GM18867 (cell line): ENCODE measurements at regions not wholly inside any gene's neighbourhood (a gene's known extent, or its start where the extent isn't known, plus 50 kb on each side); places are given as distances from the start of the nearest gene placed in this dataset.
A peak's percentile ranks its signal among the peaks of the same experiment; 100 is the strongest.
"Not testable (repeated sequence)": the region's sequence is repeated elsewhere in the genome, so short reads cannot be mapped to it uniquely, and the experiment has no call there.

ENCODE experiments used
- ATAC-seq: cut with Tn5 transposase; IDR thresholded peaks from one replicate; pipeline ENCODE4 v1.9.1; 2021; ENCODE audit warnings: mild to moderate bottlenecking, moderate library complexity; ENCODE audit not compliant: unreplicated experiment

DNA sequence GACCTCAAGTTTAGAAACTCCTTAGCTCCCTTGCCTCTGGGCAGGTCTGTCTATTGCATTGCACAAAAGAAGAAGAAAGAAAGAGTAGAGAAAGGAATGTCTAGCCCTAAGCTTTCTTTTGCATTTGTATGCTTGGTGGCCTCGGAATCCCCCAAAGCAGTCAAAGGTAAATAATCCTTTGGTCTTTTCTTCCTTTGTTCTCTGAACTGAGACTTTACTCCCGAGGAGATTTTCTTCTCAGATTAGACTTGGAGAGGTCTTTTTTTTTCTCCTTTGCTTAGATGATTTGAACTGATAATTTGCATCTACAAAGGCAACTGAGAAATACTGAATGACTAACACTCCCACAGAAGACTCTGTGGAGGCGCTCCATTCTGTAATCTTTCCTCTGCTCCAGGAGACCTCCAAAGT lies 93.2 kb downstream of the AKR1D1 start:
- ATAC-seq, result no peak

DNA sequence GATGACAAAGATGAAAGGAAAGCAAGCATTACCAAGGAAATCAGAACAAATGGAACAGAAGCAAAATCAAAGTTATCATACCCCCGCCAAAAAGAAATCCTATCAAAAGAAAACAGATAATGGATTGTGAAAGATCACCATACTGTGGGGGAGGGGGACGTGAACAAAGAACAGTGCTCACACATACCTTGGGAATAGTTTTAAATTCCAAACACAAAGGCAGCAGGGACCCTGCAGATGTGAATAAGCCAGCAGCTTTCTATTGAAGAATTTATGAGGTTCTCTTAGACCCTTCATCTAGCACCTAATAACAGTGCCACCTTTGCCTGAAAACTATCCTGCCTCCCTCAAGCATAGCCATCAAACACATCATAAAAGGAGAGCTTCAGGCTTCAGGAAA lies 94.0 kb downstream of the AKR1D1 start:
- no peak for ATAC-seq

DNA sequence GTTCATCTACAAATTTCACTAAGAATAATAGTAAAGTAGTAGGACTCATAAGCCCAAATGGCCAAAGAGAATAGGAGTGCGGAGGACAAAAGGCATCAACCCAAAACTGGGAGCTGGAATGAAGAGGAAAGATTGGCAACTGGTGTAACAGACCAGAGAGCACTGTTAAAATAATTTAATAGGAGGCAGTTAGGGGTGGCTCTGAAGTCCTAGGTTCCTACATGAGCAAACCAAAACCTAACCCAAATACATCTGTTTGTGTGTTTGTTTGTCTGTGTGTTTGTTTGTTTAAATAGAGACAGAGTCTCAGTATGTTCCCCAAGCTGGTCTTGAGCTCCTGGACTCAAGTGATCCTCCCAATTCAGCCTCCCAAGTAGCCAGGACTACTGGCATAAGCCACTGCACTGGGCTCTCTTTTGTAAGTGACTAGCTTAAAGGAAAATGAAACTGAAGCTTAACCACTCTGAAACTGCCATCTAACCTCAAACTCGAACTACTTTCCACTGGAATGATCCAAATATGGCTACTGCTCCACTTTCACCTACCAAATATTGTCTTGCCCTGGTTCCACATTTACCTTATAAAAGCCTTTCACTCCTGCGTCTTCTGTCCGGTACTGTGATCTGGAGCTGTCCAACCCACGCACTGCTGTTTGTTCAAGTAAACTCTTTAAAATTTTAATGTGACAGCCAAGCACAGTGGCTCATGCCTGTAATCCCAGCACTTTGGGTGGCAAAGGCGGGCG lies 94.9 kb downstream of the AKR1D1 start:
- ATAC-seq, result peak; percentile 99

GRCh38 chr7:138173548-138173947 lies 97.3 kb downstream of the AKR1D1 start:
- no peak for ATAC-seq

- ATAC-seq, result no peak
Observed at GRCh38 chr7:138176060-138176459, 99.8 kb downstream of the AKR1D1 start.

DNA sequence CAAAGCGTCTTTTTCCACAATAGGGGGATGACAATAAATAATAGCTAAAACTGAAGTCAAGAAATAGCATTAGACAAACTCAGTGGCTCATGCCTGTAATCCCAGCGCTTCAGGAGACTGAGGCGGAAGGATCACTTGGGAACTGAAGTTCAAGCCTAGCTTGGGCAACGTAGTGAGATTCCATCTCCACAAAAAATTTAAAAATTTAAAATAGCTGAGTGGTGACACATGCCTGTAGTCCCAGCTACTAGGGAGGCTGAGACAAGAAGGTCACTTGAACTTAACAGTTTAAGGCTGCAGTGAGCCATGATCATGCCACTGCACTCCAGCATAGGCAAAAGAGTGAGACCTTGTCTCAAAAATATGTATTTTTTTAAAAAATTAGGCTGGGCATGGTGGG lies 107.9 kb downstream of the AKR1D1 start:
- ATAC-seq, result no peak

GRCh38 chr7:138185132-138185908 lies 109.1 kb downstream of the AKR1D1 start:
- ATAC-seq, result no peak

GRCh38 chr7:138186951-138187351 lies 110.7 kb downstream of the AKR1D1 start:
- ATAC-seq, result no peak

- no peak for ATAC-seq
Observed at GRCh38 chr7:138188290-138188858, 112.1 kb downstream of the AKR1D1 start.

GRCh38 chr7:138194567-138194966 lies 118.3 kb downstream of the AKR1D1 start:
- ATAC-seq, result no peak

DNA sequence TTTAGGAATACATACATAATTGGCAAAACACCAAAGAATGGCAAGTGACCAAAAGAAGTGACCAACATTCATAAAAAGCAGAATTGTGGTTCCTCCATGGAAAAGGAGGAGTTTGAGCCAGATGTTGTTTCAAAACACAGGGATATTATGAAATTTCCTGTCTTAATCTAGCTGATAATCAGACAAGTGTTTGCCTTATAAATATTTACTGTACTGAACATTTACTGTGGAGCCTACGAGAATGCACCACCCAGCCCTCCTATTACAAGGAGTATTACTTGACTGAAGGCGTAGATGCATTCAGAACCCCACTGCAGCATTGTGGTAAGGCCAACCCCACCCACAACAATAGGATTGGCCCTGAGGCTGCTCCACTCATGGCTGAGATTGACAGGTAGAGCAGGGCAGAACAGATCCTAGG lies 118.9 kb downstream of the AKR1D1 start:
- no peak for ATAC-seq

DNA sequence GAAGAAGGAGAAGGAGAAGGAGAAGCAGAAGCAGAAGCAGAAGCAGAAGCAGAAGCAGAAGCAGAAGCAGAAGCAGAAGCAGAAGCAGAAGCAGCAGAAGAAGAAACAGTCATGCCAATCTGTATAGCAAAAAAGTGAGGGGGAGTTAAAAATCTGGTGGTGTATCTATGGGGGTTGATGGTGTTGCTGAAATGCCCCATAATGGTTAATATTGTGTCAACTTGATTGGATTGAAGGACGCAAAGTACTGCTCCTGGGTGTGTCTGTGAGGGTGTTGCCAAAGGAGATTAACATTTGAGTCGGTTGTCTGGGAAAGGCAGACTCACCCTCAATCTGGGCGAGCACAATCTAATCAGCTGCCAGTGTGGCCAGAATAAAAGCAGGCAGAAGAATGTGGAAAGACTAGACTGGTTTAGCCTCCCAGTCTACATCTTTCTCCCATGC lies 120.3 kb downstream of the AKR1D1 start:
- not testable (repeated sequence) for ATAC-seq

DNA sequence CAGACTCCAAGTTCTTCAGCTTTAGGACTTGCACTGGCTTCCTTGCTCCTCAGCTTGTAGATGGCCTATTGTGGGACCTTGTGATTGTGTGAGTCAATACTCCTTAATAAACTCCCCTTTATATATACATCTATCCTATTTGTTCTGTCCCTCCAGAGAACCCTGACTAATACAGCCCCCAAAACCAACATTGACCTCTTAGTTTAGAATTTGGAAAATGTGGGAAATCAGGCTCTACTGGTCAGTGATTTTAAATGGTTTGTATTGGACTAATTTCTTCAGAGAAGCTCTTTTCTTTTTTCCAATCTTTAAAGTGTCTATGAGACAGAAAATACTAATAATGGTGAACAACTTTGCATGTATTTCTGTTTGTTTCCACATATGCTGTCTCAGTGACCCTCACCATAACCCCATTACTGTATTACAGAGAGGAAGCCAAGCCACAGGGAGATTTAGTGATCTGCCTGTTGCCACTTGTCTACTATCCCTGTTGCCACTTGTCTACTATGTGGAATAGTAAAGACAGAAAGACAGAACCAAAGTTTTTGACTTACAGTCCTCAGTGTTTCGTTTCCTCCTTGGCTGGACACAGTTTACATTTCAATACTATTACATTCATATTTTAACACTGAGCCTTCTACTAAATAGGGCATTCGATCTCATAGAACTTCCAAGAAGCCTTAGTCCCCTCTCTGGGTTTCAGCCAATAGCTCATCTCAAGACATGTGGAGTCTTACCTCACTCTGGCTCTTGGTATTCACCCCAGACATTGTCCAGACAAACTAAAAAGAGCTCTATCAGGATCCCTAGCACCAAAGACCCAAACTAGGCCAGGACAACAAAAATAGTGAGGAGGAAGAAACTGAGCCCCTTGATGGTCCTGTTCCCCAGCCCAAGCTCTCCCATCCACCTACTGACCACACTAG lies 121.0 kb downstream of the AKR1D1 start:
- ATAC-seq, result no peak

- ATAC-seq, result no peak
Observed at GRCh38 chr7:138204285-138204981, 128.2 kb downstream of the AKR1D1 start.

GRCh38 chr7:138204982-138205298 lies 128.7 kb downstream of the AKR1D1 start:
- ATAC-seq, result no peak

DNA sequence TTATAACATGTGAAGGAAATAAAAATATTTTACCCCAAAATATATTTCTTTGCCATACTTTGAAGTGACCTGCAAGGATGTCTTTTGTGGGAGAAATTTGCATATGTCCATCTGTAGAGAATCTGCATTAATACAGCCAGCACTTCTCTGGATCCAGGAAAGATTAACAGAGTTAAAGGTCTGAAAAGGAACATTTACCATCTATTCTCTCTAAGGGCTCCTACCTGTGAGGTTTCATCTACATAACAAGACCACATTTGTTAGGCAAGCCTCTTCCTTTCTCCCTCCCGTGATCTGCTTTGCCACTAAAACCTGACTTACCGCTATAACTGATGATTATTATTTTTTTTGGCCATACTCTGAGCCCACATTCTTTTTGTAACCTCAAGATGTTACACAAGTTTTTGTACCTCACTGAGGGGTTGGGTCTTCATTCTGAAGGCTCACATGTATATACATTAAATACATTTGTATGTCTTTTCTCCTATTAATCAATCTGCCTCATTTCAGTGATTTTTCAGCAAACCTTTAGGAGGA lies 129.4 kb downstream of the AKR1D1 start:
- ATAC-seq, result no peak

DNA sequence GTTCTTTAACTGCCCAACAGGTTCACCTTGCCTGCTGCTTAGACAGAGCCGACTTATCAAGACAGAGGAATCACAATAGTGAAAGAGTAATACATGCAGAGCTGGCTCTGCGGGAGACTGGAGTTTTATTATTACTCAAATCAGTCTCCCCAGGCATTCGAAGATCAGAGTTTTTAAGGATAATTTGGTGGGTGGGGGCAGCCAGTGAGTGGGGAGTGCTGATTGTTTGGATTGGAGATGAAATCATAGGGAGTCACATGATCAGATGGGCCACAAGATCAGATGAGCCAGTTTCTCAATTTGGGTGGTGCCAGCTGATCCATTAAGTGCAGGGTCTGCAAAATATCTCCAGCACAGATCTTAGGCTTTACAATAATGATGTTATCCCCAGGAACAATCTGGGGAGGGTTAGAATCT lies 131.3 kb downstream of the AKR1D1 start:
- ATAC-seq, result no peak

- ATAC-seq, result no peak
Observed at GRCh38 chr7:138208142-138208570, 131.9 kb downstream of the AKR1D1 start.

GRCh38 chr7:138208864-138209263 lies 132.6 kb downstream of the AKR1D1 start:
- no peak for ATAC-seq

DNA sequence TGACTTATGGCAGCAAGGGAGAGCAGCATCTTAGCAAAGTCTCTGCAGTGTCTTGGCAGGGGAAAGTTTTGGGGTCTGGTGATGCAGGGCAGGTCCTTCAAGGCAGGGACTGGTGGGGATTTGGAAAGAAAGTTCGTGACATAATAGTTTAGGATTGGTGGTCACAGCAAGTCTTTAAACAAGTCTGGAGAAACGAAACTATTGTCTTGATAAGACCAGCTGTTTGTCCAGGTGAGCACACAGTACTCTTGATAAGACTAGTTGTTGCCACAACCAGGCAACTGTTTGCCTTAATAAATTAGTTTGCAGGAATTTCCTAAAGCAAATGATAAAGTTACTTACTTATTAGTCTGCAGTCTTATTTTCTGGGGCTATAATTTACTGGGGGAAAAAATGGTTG lies 136.1 kb downstream of the AKR1D1 start:
- no peak for ATAC-seq
